NCI-H2029 (cell line): ENCODE measurements at regions not wholly inside any gene's neighbourhood (a gene's known extent, or its start where the extent isn't known, plus 50 kb on each side); places are given as distances from the start of the nearest gene placed in this dataset.

Experiments
- DNase-seq: peaks from one replicate; lab custom pipeline; 2025; lab: John Stamatoyannopoulos, UW

DNA sequence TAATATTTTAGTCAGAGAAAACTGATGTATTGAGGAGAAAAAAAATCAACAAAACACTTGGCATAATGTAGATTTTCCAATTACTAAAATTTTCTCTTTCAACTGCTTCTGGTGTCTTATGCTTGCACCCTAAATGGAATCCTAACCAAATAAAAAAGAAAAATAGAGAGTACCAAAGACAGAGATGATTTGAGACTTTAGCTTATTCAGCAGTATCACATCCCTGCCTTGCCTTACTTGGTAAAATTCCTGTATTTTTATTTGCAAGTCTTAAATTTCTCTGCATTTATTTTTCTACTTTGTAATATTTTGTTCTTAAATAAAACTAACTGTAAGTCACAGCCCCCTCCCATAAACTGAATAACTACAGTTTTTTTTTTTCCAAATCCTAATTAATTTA is 950.5 kb upstream of the INTU start:
- no peak for DNase-seq

DNA sequence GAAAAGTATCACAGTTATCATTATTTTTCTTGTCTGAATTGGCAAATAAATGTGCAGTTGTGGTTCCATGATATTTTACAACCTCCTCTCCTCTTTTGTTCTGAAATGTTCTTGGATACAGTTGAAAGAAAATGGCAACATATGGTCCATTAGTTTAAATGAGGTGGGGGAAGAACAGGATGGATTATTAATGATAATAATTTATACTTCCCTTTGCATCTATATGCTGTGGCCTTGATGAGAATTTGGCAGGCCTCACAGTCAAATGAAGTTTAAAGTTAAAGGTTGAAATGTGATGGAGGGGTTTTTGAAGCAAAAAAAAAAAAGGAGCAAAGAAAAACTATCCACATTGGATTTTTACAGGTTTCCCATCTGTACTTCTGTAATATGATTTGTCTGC is 946.3 kb upstream of the INTU start:
- no peak for DNase-seq

DNA sequence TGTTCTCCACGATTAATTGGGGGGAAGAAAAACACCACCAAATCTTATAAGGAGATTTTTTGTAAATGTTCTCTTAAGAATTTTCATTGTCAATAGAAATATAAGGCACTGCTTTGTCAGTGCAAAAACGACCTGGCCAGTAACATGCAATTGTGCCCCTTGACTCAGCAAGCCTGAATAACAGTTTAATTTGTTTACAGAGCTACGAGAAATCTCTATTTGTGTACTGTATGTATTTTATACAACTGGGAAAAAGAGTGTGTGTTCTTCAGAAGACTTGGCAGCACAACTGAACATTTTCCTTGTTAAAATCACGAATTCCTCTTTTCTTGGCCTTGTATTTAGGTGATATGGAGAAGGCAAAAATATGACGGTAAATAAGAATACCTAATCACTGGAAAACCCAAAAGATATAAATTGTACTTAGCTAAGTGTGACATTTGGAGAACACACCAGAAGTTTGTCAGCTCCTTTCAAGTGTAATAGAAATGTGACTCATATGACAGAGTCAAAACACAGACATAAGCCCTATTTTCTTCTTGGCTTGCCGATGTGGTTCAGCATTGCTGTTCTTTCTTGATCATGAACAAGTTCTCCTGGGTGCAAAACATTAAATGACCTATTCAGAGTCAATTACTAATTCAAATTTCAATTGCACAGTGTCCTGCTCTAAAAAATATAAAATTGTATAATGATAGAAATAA is 945.0 kb upstream of the INTU start:
- no peak for DNase-seq

GRCh38 chr4:126691797-126692196 is 941.0 kb upstream of the INTU start:
- DNase-seq, result no peak

GRCh38 chr4:126697748-126698147 is 935.0 kb upstream of the INTU start:
- no peak for DNase-seq

DNA sequence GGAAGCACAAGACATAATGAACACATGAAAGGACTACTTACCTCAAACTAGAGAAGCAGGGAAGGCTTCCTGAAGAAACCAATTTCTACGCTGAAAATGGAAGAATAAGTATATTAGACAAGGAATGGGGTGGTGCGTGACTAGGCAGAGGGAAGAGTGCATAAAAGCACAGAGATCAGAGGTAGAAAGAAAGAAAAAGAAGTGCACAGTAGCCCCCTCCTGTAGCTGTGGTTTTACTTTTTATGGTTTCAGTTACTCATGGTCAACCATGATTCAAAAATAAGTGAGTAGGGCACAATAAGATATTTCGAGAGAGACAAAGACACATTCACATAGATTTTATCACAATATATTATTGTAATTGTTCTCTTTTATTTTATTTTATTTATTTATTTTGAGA is 934.5 kb upstream of the INTU start:
- DNase-seq, result no peak

DNA sequence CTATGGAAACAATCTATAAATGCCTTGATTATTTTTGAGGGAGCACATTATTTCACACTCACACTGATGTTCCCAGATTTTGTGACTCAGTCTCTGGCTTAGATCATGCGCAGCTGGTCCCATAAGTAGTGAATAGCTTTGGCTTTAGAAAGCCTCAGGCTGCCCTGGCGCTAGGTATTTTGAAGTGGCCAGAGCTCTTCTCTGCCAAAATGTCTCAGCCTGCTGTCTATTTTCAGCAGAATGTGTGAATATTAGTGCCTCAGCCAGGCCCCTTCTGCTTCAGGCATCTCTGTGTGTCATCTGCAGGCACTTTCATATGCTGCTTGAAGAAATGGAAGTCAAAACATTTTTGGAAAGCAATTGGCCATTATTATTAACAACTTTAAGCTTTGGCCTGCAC is 931.0 kb upstream of the INTU start:
- peak; percentile 1 for DNase-seq

DNA sequence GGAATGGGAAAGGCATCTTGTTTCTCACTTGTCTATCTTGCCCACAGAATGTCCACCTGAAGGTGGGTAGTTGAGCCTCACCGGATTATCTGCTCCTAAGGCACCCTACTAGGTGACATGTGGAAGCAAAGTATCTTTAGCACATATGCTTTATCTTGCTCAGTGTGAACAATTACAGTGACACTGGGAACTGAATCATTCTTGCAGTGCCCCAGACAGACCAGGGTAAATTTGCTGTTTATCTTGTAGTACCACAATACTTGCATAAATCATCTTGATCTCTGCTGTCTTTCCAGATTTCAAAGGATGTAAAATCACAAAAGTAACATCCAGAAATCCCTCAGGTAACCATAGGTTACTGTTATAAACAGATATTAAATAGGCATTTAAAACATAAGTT is 930.0 kb upstream of the INTU start:
- no peak for DNase-seq

GRCh38 chr4:126705266-126705665 is 927.5 kb upstream of the INTU start:
- no peak for DNase-seq

- DNase-seq, result peak; percentile 6
Measured at GRCh38 chr4:126708716-126709115, 924.0 kb upstream of the INTU start.

DNA sequence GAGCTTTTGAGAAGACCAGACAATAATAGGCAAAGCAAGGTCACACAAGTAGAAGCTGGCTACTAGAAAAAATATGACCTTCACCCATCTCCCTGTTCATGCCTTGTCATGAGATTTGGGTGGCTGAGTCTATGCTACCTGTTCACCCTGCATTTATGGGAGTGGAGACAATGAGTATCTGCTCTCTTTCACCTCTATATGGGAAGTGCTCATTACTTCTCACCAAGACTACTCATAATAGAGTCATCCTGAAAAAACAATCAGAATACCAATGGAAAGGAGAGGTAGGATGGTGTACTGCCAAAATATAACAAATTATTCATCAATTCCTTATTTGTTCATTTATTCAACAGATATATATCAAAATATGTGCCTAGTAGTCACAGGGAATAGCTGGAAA is 921.8 kb upstream of the INTU start:
- DNase-seq, result no peak

GRCh38 chr4:126715067-126715466 is 917.7 kb upstream of the INTU start:
- no peak for DNase-seq

DNA sequence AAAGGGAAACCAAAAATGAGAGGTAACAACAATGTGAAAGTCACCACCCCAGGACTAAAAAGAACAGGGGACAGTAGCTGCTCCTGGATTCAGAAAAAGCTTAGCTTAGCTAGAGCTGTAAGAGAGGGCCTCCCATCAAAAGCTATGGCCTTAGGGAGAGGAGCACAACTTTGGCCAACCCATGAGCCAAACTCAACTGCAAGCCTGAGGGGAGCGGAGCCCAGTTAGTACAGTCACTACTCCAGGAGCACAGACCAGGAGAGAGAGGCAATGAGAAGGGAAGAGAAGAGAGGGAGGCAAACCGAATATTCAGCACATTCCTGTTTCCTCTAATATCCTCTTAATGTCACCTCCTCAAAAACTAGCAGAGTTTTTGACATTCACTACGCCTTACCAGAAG is 917.1 kb upstream of the INTU start:
- DNase-seq, result no peak

- DNase-seq, result no peak
Measured at GRCh38 chr4:126718136-126718535, 914.6 kb upstream of the INTU start.

DNA sequence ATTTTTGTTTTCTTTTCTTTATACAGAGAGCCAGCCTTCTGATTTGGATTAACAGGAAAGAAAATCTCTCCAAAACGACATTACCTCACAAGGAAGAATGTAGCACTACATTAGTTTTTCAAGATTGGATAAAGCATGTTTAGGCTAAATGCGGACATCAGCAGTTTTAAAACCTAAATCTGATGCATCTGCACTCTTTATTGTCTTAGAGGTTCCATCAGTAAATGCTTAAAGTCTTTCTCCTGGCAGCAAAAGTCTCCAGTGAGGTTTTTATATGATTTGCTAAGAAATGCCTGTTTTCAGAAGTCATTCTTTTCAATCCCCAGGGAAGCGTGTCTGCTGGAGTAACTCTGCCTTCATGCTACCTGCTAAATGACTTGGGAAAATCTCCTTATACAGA is 912.9 kb upstream of the INTU start:
- no peak for DNase-seq

DNA sequence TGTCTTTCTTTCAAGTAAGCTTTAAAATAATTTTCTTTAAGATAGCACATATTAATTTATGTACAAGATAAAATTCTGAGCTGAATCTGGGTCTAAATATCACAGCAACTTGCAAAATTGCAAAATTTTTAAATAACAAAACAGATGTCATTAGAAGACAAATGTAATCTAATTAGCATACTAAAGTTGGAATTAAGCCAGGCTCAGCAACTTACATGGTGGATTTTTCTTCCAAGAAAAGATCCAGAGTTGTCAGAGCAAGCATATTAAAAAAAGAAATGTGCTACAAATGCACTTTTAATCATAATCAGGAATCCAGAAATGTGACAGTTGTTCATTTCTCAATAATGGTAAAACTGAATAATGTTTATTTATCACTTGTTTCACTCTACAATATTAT is 906.9 kb upstream of the INTU start:
- DNase-seq, result no peak

- no peak for DNase-seq
Measured at GRCh38 chr4:126727461-126727860, 905.3 kb upstream of the INTU start.

- DNase-seq, result no peak
Measured at GRCh38 chr4:126731062-126731461, 901.7 kb upstream of the INTU start.

GRCh38 chr4:126733301-126733700 is 899.5 kb upstream of the INTU start:
- DNase-seq, result peak; percentile 14

- no peak for DNase-seq
Measured at GRCh38 chr4:126734465-126734864, 898.3 kb upstream of the INTU start.

- DNase-seq, result no peak
Measured at GRCh38 chr4:126735294-126736132, 897.2 kb upstream of the INTU start.

DNA sequence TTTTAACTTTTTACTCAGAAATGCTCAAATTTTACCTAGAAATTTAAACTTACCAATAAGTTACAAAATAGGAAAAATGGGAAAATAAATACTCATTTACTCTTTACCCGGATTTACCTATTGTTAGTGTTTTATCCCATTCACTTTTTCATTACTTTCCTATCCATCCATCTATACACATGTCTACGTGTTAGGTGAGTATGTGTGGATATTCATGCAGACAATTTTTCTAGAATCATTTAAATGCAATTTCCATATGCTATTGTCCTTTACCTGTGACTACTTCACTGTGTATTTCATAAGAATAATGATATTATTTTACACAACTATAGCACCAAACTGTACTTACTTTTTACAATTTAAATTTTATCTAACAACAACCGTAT is 896.6 kb upstream of the INTU start:
- no peak for DNase-seq

GRCh38 chr4:126737899-126738526 is 894.7 kb upstream of the INTU start:
- DNase-seq, result no peak
